ENCODE measurements at regions not wholly inside any gene's neighbourhood (a gene's known extent, or its start where the extent isn't known, plus 50 kb on each side); places are given as distances from the start of the nearest gene placed in this dataset.

- DNase-seq, result no peak
These were observed 96.1 kb upstream of the SALL3 start for GRCh38 chr18:78883501-78883900.

GRCh38 chr18:78884502-78884901 is 95.1 kb upstream of the SALL3 start:
- no peak for DNase-seq

- no peak for DNase-seq
These were observed 90.4 kb upstream of the SALL3 start for GRCh38 chr18:78889250-78889649.

GRCh38 chr18:78890388-78890787 is 89.2 kb upstream of the SALL3 start:
- DNase-seq, result no peak

- DNase-seq, result no peak
These were observed 88.3 kb upstream of the SALL3 start for GRCh38 chr18:78891185-78891762.

GRCh38 chr18:78892177-78892576 is 87.4 kb upstream of the SALL3 start:
- DNase-seq, result no peak

GRCh38 chr18:78892721-78893120 is 86.9 kb upstream of the SALL3 start:
- no peak for DNase-seq

GRCh38 chr18:78893281-78894032 is 86.2 kb upstream of the SALL3 start:
- DNase-seq, result no peak

- DNase-seq, result no peak
These were observed 85.6 kb upstream of the SALL3 start for GRCh38 chr18:78894033-78894305.

- DNase-seq, result no peak
These were observed 84.2 kb upstream of the SALL3 start for GRCh38 chr18:78895207-78896001.

- DNase-seq, result no peak
These were observed 83.3 kb upstream of the SALL3 start for GRCh38 chr18:78896111-78896905.

- no peak for DNase-seq
These were observed 81.6 kb upstream of the SALL3 start for GRCh38 chr18:78898066-78898465.

- no peak for DNase-seq
These were observed 81.0 kb upstream of the SALL3 start for GRCh38 chr18:78898635-78899034.

- no peak for DNase-seq
These were observed 80.4 kb upstream of the SALL3 start for GRCh38 chr18:78899241-78899640.

GRCh38 chr18:78900938-78901909 is 78.4 kb upstream of the SALL3 start:
- DNase-seq, result no peak

GRCh38 chr18:78901923-78902794 is 77.5 kb upstream of the SALL3 start:
- DNase-seq, result no peak

- no peak for DNase-seq
These were observed 76.7 kb upstream of the SALL3 start for GRCh38 chr18:78902795-78903435.

GRCh38 chr18:78903436-78904178 is 76.0 kb upstream of the SALL3 start:
- no peak for DNase-seq

GRCh38 chr18:78904179-78904531 is 75.5 kb upstream of the SALL3 start:
- no peak for DNase-seq

Data from tongue (tissue), 1 donor.